ENCODE measurements at regions not wholly inside any gene's neighbourhood (a gene's known extent, or its start where the extent isn't known, plus 50 kb on each side); places are given as distances from the start of the nearest gene placed in this dataset.

GRCh38 chr18:56296381-56296780, 342.0 kb downstream of the TXNL1 start:
- Histone ChIP-seq H3K27ac (ENCODE audit: low read depth, low read length) (no peak overlapping the region), H4K5ac (ENCODE audit: insufficient read length, low read depth, low read length) (no peak overlapping the region), H2BK15ac (ENCODE audit: low read length) (no peak overlapping the region), H3K4me1 (replicated peaks in 1 of 4; ENCODE audit: control insufficient read depth in 3 of 4, insufficient read depth in 4 of 4, low read length in 3 of 4) (no peaks in the 10 kb centered on the region), H3K4ac (replicated peaks; ENCODE audit: insufficient read length, low read depth, low read length) (no peak overlapping the region), H3K4me3 (ENCODE audit: extremely low read depth in 1 of 4, insufficient read depth in 2 of 4, low read depth in 3 of 4, low read length in 4 of 4) (no peak overlapping the region), H3K23ac (ENCODE audit: insufficient read length) (no peak overlapping the region), H2BK5ac (ENCODE audit: low read depth, low read length) (no peak overlapping the region), H3K36me3 (ENCODE audit: control insufficient read depth in 2 of 4, insufficient read depth in 4 of 4, low read length in 3 of 4) (no peaks in the 10 kb centered on the region), H4K8ac (ENCODE audit: extremely low read depth, insufficient read depth, low read length) (no peak overlapping the region), H2AFZ (ENCODE audit: low read length) (no peak overlapping the region), H3K9ac (replicated peaks in 1 of 4; ENCODE audit: extremely low read depth in 1 of 4, low read depth in 3 of 4, low read length in 3 of 4) (no peak overlapping the region), H3K9me3 (ENCODE audit: insufficient read depth in 2 of 2, low read depth in 1 of 2, low read length in 1 of 2) (no peaks in the 10 kb centered on the region), H3K79me2 (ENCODE audit: control insufficient read depth in 1 of 2, insufficient read depth in 2 of 2, low read length in 2 of 2) (no peaks in the 10 kb centered on the region), H4K20me1 (replicated peaks in 1 of 2; ENCODE audit: control insufficient read depth in 1 of 2, insufficient read depth in 2 of 2, low read length in 2 of 2) (no peaks in the 10 kb centered on the region), H3K27me3 (replicated peaks in 1 of 4; ENCODE audit: control insufficient read depth in 3 of 4, extremely low read depth in 1 of 4, insufficient read depth in 3 of 4, low read length in 3 of 4) (no peaks in the 10 kb centered on the region), H3K56ac (replicated peaks; ENCODE audit: insufficient read length, low read depth, low read length) (no peak overlapping the region), H3K18ac (ENCODE audit: extremely low read depth, low read length) (no peak overlapping the region), H3K14ac (ENCODE audit: insufficient read length) (no peak overlapping the region), H2BK12ac (ENCODE audit: low read depth, low read length) (no peak overlapping the region), H3K79me1 (ENCODE audit: low read depth, low read length) (no peaks in the 10 kb centered on the region), H4K91ac (replicated peaks; ENCODE audit: insufficient read length, low read length) (no peak overlapping the region), H3K23me2 (ENCODE audit: low read depth, low read length) (no peaks in the 10 kb centered on the region), H2BK120ac (replicated peaks; ENCODE audit: low read depth, low read length) (no peak overlapping the region), H3K4me2 (ENCODE audit: insufficient read depth in 1 of 2, low read depth in 2 of 2, low read length in 2 of 2) (no peak overlapping the region), H2AK5ac (ENCODE audit: low read depth, low read length) (no peak overlapping the region), H2BK20ac (ENCODE audit: low read length) (no peak overlapping the region)
- ChIA-PET POLR2A (ENCODE audit: partially characterized antibody) (no interaction called here), CTCF (ENCODE audit: partially characterized antibody) (interaction anchor here (0.8 to 1.1 kb wide), 3 partner anchors 18 to 1113 kb away, joined by 3 to 4 read pairs (median 3); no protein-coding TSS in a partner anchor)
- TF ChIP-seq MAFK (IDR thresholded peaks at IDR 0.05; ENCODE audit: low read depth, low read length) (peak; percentile 44; the same call in 1 of the 2 replicates), POU5F1 (IDR thresholded peaks at IDR 0.05; ENCODE audit: low read depth, low read length) (no peak)
- no peak for DNase-seq (ENCODE audit: low read depth in 1 of 2, low spot score in 2 of 2)
- 92% methylated on average over 3 of the region's 3 CpGs; no CpG with 5 or more reads in 1 of the 2 experiments for WGBS, 2 experiments (ENCODE audit: extremely low coverage in 1 of 2, insufficient coverage in 1 of 2, insufficient read length in 1 of 2, insufficient replicate concordance in 2 of 2, low coverage in 1 of 2, low lambda C conversion rate in 2 of 2, missing lambda C conversion rate in 1 of 2)
- FAIRE-seq, result no peak

Measured in H1 (cell line).